ENCODE measurements at regions not wholly inside any gene's neighbourhood (a gene's known extent, or its start where the extent isn't known, plus 50 kb on each side); places are given as distances from the start of the nearest gene placed in this dataset.

DNA sequence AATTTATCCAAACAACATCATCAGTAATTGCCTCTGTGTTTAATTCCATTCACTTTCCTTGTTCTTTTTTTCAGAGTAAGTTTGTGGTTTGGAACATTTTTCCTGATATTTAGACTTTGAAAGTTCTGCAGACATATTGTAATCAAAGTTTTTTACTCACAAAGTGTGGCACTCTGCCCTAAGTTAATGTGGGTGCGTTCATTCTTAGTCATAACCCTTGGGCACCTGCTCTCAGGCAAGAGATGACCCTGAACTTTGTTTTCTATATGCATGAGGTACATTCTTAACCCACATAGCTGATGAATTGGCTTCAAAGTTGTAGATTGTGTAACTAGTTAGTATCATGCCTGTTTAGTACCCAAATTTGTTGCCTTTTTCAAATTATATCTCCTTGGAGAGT is 424.3 kb downstream of the GRXCR1 start:
- in situ Hi-C loops (cut with HindIII; ENCODE audit: low pct_ligation_motif_present, low sequenced_read_pairs): no loop called here

DNA sequence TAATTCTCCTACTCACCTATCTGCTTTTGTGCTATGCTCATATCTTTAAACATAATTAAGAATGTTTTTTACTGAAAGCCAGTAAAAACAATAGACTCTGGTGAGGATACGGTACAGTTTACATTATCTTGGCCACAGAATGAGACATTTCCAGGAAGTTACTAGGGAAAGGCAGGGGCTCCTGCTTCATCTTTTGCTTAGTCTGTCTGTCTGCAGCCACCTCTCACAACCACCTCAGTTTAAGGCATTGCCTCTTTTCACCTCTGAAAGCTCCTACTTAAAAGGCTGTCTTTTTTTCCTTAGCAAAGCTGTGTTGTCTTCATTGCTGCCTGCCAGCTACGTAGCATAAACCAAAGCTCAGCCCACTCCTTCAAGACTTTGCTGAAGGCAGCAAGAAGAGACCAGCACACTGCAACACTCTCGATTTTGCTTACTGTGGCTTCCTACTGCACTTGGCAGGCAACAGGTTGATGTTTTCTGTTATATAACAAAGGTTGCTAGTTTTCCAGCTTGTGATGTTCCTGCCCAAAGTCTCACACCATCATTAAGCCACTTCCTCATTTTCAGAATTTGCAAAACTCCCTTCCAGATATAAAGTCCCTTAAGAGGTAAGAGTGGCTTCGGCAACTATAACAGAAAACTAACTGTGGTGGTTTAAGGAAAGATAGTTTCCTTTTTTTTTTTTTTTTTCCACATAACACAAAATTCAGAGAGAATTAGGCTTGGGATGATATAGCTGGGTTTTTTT is 432.9 kb downstream of the GRXCR1 start:
- DNase-seq: no peak
- Histone ChIP-seq H3K27ac (no peak overlapping the region), H3K27me3 (replicated peaks) (no peaks in the 10 kb centered on the region), H3K36me3 (replicated peaks) (no peaks in the 10 kb centered on the region), H3K4me3 (ENCODE audit: low read depth, low read length) (no peak overlapping the region)
- TF ChIP-seq, protein P1, sequence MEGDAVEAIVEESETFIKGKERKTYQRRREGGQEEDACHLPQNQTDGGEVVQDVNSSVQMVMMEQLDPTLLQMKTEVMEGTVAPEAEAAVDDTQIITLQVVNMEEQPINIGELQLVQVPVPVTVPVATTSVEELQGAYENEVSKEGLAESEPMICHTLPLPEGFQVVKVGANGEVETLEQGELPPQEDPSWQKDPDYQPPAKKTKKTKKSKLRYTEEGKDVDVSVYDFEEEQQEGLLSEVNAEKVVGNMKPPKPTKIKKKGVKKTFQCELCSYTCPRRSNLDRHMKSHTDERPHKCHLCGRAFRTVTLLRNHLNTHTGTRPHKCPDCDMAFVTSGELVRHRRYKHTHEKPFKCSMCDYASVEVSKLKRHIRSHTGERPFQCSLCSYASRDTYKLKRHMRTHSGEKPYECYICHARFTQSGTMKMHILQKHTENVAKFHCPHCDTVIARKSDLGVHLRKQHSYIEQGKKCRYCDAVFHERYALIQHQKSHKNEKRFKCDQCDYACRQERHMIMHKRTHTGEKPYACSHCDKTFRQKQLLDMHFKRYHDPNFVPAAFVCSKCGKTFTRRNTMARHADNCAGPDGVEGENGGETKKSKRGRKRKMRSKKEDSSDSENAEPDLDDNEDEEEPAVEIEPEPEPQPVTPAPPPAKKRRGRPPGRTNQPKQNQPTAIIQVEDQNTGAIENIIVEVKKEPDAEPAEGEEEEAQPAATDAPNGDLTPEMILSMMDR (IDR thresholded peaks at IDR 0.05; ENCODE audit: low read depth, low read length, missing control alignments): no peak
- in situ Hi-C loops (cut with HindIII; ENCODE audit: low pct_ligation_motif_present, low sequenced_read_pairs): no loop called here

More for the DNA sequence above, 424.3 kb downstream of the GRXCR1 start:
- Histone ChIP-seq H3K4me3 (ENCODE audit: low read depth, low read length) (no peak overlapping the region), H3K36me3 (replicated peaks) (no peaks in the 10 kb centered on the region), H3K27ac (no peak overlapping the region), H3K27me3 (replicated peaks) (no peaks in the 10 kb centered on the region)
- no peak for DNase-seq
- TF ChIP-seq, protein P1 (IDR thresholded peaks at IDR 0.05; ENCODE audit: low read depth, low read length, missing control alignments): no peak

DNA sequence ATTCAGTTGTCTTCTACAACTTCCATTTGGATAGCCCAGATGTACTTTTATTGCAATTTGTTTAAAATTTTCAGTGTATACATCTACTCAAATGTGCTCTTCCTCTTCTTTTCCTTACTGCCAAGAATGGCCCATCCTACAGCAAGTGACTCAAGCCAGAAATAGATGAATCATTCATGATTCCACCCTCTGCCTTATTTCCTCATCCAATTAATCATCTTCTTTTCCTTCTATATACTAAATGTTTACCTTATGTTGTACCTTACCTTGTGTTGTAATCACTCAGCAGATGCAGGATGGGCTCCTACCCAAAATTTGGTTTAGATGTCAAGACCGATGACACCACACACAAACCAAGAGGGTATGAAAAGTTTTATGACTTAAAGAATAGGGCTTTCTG is 437.8 kb downstream of the GRXCR1 start:
- H3K27ac ChIP-seq: no peak overlapping the region
- in situ Hi-C loops (cut with HindIII; ENCODE audit: low pct_ligation_motif_present, low sequenced_read_pairs): no loop called here

GRCh38 chr4:43331226-43332051 is 438.9 kb downstream of the GRXCR1 start:
- DNase-seq: peak; percentile 7
- in situ Hi-C loops (cut with HindIII; ENCODE audit: low pct_ligation_motif_present, low sequenced_read_pairs): no loop called here
- no peak overlapping the region for H3K4me3 ChIP-seq (ENCODE audit: low read depth, low read length)
- H3K27ac ChIP-seq: no peak overlapping the region
- no peaks in the 10 kb centered on the region for H3K27me3 ChIP-seq (replicated peaks)
- H3K36me3 ChIP-seq (replicated peaks): no peaks in the 10 kb centered on the region
- TF ChIP-seq, protein P1 (IDR thresholded peaks at IDR 0.05; ENCODE audit: low read depth, low read length, missing control alignments): no peak

More for the DNA sequence above, 437.8 kb downstream of the GRXCR1 start:
- TF ChIP-seq, protein P1 (IDR thresholded peaks at IDR 0.05; ENCODE audit: low read depth, low read length, missing control alignments): no peak
- no peaks in the 10 kb centered on the region for H3K36me3 ChIP-seq (replicated peaks)
- no peak overlapping the region for H3K4me3 ChIP-seq (ENCODE audit: low read depth, low read length)
- H3K27me3 ChIP-seq (replicated peaks): no peaks in the 10 kb centered on the region
- no peak for DNase-seq

DNA sequence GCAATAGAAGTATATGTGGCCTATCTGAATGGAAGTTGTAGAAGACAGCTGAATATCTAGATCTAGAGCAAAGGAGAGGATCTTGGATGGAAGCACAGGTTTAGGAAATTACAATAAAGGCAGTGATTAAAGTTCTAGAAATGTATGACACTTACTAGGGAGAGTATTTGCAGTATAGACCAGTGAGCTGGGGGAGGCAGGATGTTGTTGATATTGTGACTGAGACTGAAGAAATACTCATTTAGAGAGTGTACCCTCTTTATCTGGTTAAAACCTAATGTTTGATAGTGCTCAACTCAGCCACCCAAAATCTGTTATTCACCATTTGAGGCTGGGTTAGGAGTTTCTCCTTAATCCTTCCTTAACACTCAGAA is 439.5 kb downstream of the GRXCR1 start:
- TF ChIP-seq, protein P1 (IDR thresholded peaks at IDR 0.05; ENCODE audit: low read depth, low read length, missing control alignments): no peak

More for the DNA sequence above, 439.5 kb downstream of the GRXCR1 start:
- Histone ChIP-seq H3K27me3 (replicated peaks) (no peaks in the 10 kb centered on the region), H3K27ac (no peak overlapping the region), H3K4me3 (ENCODE audit: low read depth, low read length) (no peak overlapping the region), H3K36me3 (replicated peaks) (no peaks in the 10 kb centered on the region)
- no peak for DNase-seq
- in situ Hi-C loops (cut with HindIII; ENCODE audit: low pct_ligation_motif_present, low sequenced_read_pairs): no loop called here
